Stimulated activated CD8-positive, alpha-beta memory T cell treated with anti-CD3 and anti-CD28 coated beads, Interleukin-15, amount 100 ng/mL, for 4 hours (primary cell): ENCODE measurements at regions not wholly inside any gene's neighbourhood (a gene's known extent, or its start where the extent isn't known, plus 50 kb on each side); places are given as distances from the start of the nearest gene placed in this dataset.
"Not testable (repeated sequence)": the region's sequence is repeated elsewhere in the genome, so short reads cannot be mapped to it uniquely, and the experiment has no call there.

Experiments used
- DNase-seq, 2 donors: peaks; one replicate each; pipeline ENCODE4 v3.0.0-alpha.2; 2020; ENCODE audit warnings: low read depth in 2 of 2

- no peak for DNase-seq
Observed at GRCh38 chr2:195168369-195168768, 488.7 kb upstream of the SLC39A10 start.

- no peak for DNase-seq
Observed at GRCh38 chr2:195164930-195165329, 492.1 kb upstream of the SLC39A10 start.

GRCh38 chr2:195162918-195163317 is 494.1 kb upstream of the SLC39A10 start:
- DNase-seq, result no peak

- DNase-seq, result no peak
Observed at GRCh38 chr2:195162194-195162593, 494.8 kb upstream of the SLC39A10 start.

- DNase-seq, result no peak
Observed at GRCh38 chr2:195160963-195161362, 496.1 kb upstream of the SLC39A10 start.

GRCh38 chr2:195151711-195152110 is 505.3 kb upstream of the SLC39A10 start:
- DNase-seq, result no peak

- DNase-seq, result no peak
Observed at GRCh38 chr2:195150819-195151218, 506.2 kb upstream of the SLC39A10 start.

GRCh38 chr2:195148004-195148403 is 509.0 kb upstream of the SLC39A10 start:
- DNase-seq, result no peak

- DNase-seq, result no peak
Observed at GRCh38 chr2:195146761-195147541, 510.1 kb upstream of the SLC39A10 start.

GRCh38 chr2:195138435-195138834 is 518.6 kb upstream of the SLC39A10 start:
- no peak for DNase-seq

- not testable (repeated sequence) for DNase-seq
Observed at GRCh38 chr2:195125889-195126288, 531.1 kb upstream of the SLC39A10 start.

GRCh38 chr2:195124391-195125079 is 532.5 kb upstream of the SLC39A10 start:
- DNase-seq, result no peak

GRCh38 chr2:195122653-195123052 is 534.4 kb upstream of the SLC39A10 start:
- no peak for DNase-seq

GRCh38 chr2:195121341-195121740 is 535.7 kb upstream of the SLC39A10 start:
- DNase-seq, result no peak

- DNase-seq, result no peak
Observed at GRCh38 chr2:195119231-195119630, 537.8 kb upstream of the SLC39A10 start.

GRCh38 chr2:195118276-195118675 is 538.8 kb upstream of the SLC39A10 start:
- no peak for DNase-seq

GRCh38 chr2:195117011-195117410 is 540.0 kb upstream of the SLC39A10 start:
- DNase-seq, result no peak

- no peak for DNase-seq
Observed at GRCh38 chr2:195115738-195116137, 541.3 kb upstream of the SLC39A10 start.

- no peak for DNase-seq
Observed at GRCh38 chr2:195108182-195108581, 548.8 kb upstream of the SLC39A10 start.

- no peak for DNase-seq
Observed at GRCh38 chr2:195106681-195107380, 550.2 kb upstream of the SLC39A10 start.

GRCh38 chr2:195105581-195105980 is 551.4 kb upstream of the SLC39A10 start:
- no peak for DNase-seq

- no peak for DNase-seq
Observed at GRCh38 chr2:195094330-195094729, 562.7 kb upstream of the SLC39A10 start.

- no peak for DNase-seq
Observed at GRCh38 chr2:195092341-195092740, 564.7 kb upstream of the SLC39A10 start.
